ENCODE measurements at regions not wholly inside any gene's neighbourhood (a gene's known extent, or its start where the extent isn't known, plus 50 kb on each side); places are given as distances from the start of the nearest gene placed in this dataset.

DNA sequence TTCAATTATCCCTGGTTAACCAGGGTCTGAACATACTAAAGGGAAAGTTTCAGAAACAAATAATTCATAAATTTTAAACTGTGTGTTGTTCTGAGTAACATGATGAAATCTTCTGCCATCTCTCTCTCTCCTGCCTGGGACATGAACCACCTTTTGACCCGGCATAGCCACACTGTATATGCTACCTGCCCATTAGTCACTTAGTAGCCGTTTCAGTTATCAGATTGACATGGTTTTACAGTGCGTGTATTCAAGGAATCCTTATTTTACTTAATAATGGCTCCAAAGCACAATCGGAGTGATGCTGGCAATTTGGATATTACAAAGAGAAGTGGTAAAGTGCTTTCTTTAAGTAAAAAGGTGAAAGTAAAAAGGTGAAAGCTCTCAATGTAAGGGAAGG is 227.1 kb upstream of the CCDC179 start:
- no peak for DNase-seq (ENCODE audit: low spot score)
- TF ChIP-seq EZH2 (IDR thresholded peaks at IDR 0.05; ENCODE audit: borderline replicate concordance, low read depth, low read length, poor library complexity, severe bottlenecking) = no peak
- TF ChIP-seq, protein P1, sequence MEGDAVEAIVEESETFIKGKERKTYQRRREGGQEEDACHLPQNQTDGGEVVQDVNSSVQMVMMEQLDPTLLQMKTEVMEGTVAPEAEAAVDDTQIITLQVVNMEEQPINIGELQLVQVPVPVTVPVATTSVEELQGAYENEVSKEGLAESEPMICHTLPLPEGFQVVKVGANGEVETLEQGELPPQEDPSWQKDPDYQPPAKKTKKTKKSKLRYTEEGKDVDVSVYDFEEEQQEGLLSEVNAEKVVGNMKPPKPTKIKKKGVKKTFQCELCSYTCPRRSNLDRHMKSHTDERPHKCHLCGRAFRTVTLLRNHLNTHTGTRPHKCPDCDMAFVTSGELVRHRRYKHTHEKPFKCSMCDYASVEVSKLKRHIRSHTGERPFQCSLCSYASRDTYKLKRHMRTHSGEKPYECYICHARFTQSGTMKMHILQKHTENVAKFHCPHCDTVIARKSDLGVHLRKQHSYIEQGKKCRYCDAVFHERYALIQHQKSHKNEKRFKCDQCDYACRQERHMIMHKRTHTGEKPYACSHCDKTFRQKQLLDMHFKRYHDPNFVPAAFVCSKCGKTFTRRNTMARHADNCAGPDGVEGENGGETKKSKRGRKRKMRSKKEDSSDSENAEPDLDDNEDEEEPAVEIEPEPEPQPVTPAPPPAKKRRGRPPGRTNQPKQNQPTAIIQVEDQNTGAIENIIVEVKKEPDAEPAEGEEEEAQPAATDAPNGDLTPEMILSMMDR (conservative IDR thresholded peaks at IDR 0.05; ENCODE audit: low read depth, low read length) = no peak
- intact Hi-C loops (cut with micrococcal nuclease; ENCODE audit: unreplicated experiment) = no loop called here
- H3K9me3 ChIP-seq (ENCODE audit: low read depth, low read length, poor library complexity, severe bottlenecking) = no peaks in the 10 kb centered on the region
- no peaks in the 10 kb centered on the region for H3K4me1 ChIP-seq (ENCODE audit: insufficient read depth, low read length, poor library complexity, severe bottlenecking)
- no peaks in the 10 kb centered on the region for H3K27me3 ChIP-seq (replicated peaks; ENCODE audit: insufficient read depth, low read depth, low read length, poor library complexity)
- POLR2A ChIA-PET (ENCODE audit: low non-redundant PET) = no interaction called here
- no peak overlapping the region for H3K4me3 ChIP-seq (ENCODE audit: low read depth, low read length, poor library complexity, severe bottlenecking)
- no TSS peak for BruUV-seq (replicated peaks)
- H3K27ac ChIP-seq (ENCODE audit: low read depth, low read length, poor library complexity, severe bottlenecking) = no peak overlapping the region
- H3K36me3 ChIP-seq (ENCODE audit: insufficient read depth, low read length, poor library complexity, severe bottlenecking) = no peaks in the 10 kb centered on the region
- CTCF ChIA-PET = no interaction called here

DNA sequence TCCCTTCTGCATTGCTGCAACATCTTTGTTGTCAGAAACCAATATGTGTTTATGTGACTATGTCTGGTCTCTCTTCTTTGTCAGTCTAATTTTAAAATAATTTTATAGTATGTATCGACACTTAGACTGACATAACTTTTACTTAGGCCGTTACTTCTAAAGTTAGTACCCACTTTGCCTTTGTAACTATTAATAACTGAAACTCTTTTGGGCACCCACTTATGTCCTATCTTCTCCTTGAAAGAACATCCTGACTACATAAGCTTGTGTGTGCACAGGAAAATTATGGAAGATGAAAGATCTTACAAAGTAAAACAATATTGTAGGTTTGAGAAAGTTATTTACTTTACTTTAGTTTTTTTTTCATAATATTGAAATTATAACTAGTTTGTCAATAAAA is 230.4 kb upstream of the CCDC179 start:
- H3K27ac ChIP-seq (ENCODE audit: low read depth, low read length, poor library complexity, severe bottlenecking) = no peak overlapping the region
- no peak for DNase-seq (ENCODE audit: low spot score)
- POLR2A ChIA-PET (ENCODE audit: low non-redundant PET) = no interaction called here
- CTCF ChIA-PET = no interaction called here
- no TSS peak for BruUV-seq (replicated peaks)
- H3K36me3 ChIP-seq (ENCODE audit: insufficient read depth, low read length, poor library complexity, severe bottlenecking) = no peaks in the 10 kb centered on the region
- intact Hi-C loops (cut with micrococcal nuclease; ENCODE audit: unreplicated experiment) = no loop called here
- no peaks in the 10 kb centered on the region for H3K27me3 ChIP-seq (replicated peaks; ENCODE audit: insufficient read depth, low read depth, low read length, poor library complexity)
- H3K4me1 ChIP-seq (ENCODE audit: insufficient read depth, low read length, poor library complexity, severe bottlenecking) = no peaks in the 10 kb centered on the region
- H3K9me3 ChIP-seq (ENCODE audit: low read depth, low read length, poor library complexity, severe bottlenecking) = no peaks in the 10 kb centered on the region
- H3K4me3 ChIP-seq (ENCODE audit: low read depth, low read length, poor library complexity, severe bottlenecking) = no peak overlapping the region
- no peak for TF ChIP-seq EZH2 (IDR thresholded peaks at IDR 0.05; ENCODE audit: borderline replicate concordance, low read depth, low read length, poor library complexity, severe bottlenecking)
- TF ChIP-seq, protein P1 (conservative IDR thresholded peaks at IDR 0.05; ENCODE audit: low read depth, low read length) = no peak

DNA sequence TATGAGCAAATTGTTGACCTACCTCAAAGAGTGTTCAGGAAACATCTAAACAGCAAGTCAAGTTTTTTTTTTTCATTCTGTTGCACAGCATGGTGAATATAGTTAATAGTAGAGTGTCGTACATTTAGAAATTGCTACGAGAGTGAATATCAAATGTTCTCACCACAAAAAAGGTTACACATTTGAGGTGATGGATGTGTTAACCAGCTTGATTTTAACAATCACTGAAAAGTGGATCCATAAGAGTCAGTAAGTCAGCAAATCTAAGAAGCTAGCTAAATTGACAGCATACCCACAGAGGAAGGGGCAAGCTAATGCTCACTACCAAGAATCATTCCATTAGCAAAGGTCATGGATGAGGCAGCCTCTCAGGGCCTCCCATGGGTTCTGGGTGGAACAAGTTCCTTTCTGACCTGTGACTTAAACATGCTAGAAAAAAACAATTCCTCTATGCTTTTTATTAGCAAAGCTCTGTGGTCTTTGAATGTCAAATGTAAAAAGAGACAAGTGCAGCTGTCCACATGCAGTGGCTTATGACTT is 235.4 kb upstream of the CCDC179 start:
- TF ChIP-seq, protein P1 (conservative IDR thresholded peaks at IDR 0.05; ENCODE audit: low read depth, low read length) = no peak
- no peak for TF ChIP-seq EZH2 (IDR thresholded peaks at IDR 0.05; ENCODE audit: borderline replicate concordance, low read depth, low read length, poor library complexity, severe bottlenecking)
- no peak for DNase-seq (ENCODE audit: low spot score)
- Histone ChIP-seq H3K27me3 (replicated peaks; ENCODE audit: insufficient read depth, low read depth, low read length, poor library complexity) (no peaks in the 10 kb centered on the region), H3K4me3 (ENCODE audit: low read depth, low read length, poor library complexity, severe bottlenecking) (no peak overlapping the region), H3K27ac (ENCODE audit: low read depth, low read length, poor library complexity, severe bottlenecking) (no peak overlapping the region), H3K36me3 (ENCODE audit: insufficient read depth, low read length, poor library complexity, severe bottlenecking) (no peaks in the 10 kb centered on the region), H3K4me1 (ENCODE audit: insufficient read depth, low read length, poor library complexity, severe bottlenecking) (no peaks in the 10 kb centered on the region), H3K9me3 (ENCODE audit: low read depth, low read length, poor library complexity, severe bottlenecking) (no peaks in the 10 kb centered on the region)
- POLR2A ChIA-PET (ENCODE audit: low non-redundant PET) = no interaction called here
- BruUV-seq (replicated peaks) = no TSS peak
- intact Hi-C loops (cut with micrococcal nuclease; ENCODE audit: unreplicated experiment) = no loop called here
- CTCF ChIA-PET = no interaction called here
